ENCODE measurements at regions not wholly inside any gene's neighbourhood (a gene's known extent, or its start where the extent isn't known, plus 50 kb on each side); places are given as distances from the start of the nearest gene placed in this dataset.

DNA sequence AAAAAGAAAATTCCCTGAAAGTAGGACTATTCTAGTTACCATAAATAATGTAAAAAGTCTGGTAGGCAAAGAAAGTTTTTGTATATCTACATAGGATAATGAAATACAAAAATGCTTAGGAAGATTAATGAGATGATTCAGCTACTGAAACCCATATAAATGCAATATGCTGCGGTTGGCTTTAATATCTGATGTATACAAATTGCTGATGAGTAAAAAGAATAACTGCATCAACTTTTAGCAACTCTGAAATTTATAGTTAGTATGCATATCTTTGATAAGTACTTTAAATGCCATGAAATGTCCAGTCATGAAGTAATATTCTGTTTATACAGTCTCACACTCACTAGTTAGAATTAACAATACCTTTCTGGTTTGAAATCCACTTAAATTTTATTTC lies 404.8 kb downstream of the TLL1 start:
- CTCF ChIA-PET, result no interaction called here
- TF ChIP-seq, protein P1, sequence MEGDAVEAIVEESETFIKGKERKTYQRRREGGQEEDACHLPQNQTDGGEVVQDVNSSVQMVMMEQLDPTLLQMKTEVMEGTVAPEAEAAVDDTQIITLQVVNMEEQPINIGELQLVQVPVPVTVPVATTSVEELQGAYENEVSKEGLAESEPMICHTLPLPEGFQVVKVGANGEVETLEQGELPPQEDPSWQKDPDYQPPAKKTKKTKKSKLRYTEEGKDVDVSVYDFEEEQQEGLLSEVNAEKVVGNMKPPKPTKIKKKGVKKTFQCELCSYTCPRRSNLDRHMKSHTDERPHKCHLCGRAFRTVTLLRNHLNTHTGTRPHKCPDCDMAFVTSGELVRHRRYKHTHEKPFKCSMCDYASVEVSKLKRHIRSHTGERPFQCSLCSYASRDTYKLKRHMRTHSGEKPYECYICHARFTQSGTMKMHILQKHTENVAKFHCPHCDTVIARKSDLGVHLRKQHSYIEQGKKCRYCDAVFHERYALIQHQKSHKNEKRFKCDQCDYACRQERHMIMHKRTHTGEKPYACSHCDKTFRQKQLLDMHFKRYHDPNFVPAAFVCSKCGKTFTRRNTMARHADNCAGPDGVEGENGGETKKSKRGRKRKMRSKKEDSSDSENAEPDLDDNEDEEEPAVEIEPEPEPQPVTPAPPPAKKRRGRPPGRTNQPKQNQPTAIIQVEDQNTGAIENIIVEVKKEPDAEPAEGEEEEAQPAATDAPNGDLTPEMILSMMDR (IDR thresholded peaks at IDR 0.05; ENCODE audit: low read depth, low read length), result no peak
- no peaks in the 10 kb centered on the region for H3K27me3 ChIP-seq (ENCODE audit: control insufficient read depth, insufficient read depth, low read length)
- DNase-seq (ENCODE audit: low read depth, low spot score), result no peak
- POLR2A ChIA-PET, result no interaction called here
- peaks cover 6% of the 10 kb centered on the region for H3K9me3 ChIP-seq (ENCODE audit: control insufficient read depth, insufficient read depth, low read length)
- no peak overlapping the region for H3K4me3 ChIP-seq (ENCODE audit: low read depth, low read length)
- H3K27ac ChIP-seq (ENCODE audit: low read depth, low read length), result no peak overlapping the region

- ChIA-PET POLR2A (no interaction called here), CTCF (no interaction called here)
- no peak overlapping the region for H3K4me3 ChIP-seq (ENCODE audit: low read depth, low read length)
- DNase-seq (ENCODE audit: low read depth, low spot score), result no peak
- H3K9me3 ChIP-seq (ENCODE audit: control insufficient read depth, insufficient read depth, low read length), result peaks cover 2% of the 10 kb centered on the region
- H3K27ac ChIP-seq (ENCODE audit: low read depth, low read length), result no peak overlapping the region
- TF ChIP-seq, protein P1 (IDR thresholded peaks at IDR 0.05; ENCODE audit: low read depth, low read length), result no peak
- no peaks in the 10 kb centered on the region for H3K27me3 ChIP-seq (ENCODE audit: control insufficient read depth, insufficient read depth, low read length)
These were observed 406.2 kb downstream of the TLL1 start for GRCh38 chr4:166279261-166279660.

- CTCF ChIA-PET, result no interaction called here
- H3K4me3 ChIP-seq (ENCODE audit: low read depth, low read length), result no peak overlapping the region
- no peak for DNase-seq (ENCODE audit: low read depth, low spot score)
- POLR2A ChIA-PET, result no interaction called here
- TF ChIP-seq, protein P1 (IDR thresholded peaks at IDR 0.05; ENCODE audit: low read depth, low read length), result no peak
- peaks cover 5% of the 10 kb centered on the region for H3K9me3 ChIP-seq (ENCODE audit: control insufficient read depth, insufficient read depth, low read length)
- H3K27me3 ChIP-seq (ENCODE audit: control insufficient read depth, insufficient read depth, low read length), result no peaks in the 10 kb centered on the region
- no peak overlapping the region for H3K27ac ChIP-seq (ENCODE audit: low read depth, low read length)
These were observed 407.6 kb downstream of the TLL1 start for GRCh38 chr4:166280642-166281041.

DNA sequence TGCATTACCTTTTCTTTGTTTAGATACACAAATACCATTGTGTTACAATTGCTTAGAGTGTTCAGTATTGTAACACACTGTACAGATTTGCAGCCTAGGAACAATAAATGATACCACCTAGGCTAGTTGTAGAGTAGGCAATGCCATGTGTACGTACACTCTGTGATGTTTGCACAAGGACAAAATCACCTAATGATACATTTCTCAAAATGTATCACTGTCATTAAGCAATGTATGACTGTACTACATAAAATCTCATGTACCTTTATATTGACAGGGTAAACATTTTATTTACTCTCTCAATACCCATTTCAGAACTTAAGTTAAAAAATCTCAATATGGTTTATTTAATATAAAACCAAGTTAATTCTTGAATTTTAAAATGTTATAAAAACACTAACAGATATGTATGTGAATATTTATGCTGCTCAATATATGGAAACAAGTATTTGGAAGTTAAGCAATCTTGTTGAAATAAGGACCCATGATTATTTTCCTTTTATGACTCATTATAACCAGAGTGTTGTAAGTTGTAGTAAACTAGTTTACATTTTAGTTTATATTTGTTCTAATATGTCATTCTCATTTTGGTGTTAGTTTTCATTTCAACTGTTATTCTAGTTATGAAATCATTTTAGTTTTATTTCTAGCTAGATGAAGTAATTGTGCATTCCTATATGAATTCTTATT lies 409.2 kb downstream of the TLL1 start:
- DNase-seq (ENCODE audit: low read depth, low spot score), result no peak
- Histone ChIP-seq H3K4me3 (ENCODE audit: low read depth, low read length) (no peak overlapping the region), H3K27ac (ENCODE audit: low read depth, low read length) (no peak overlapping the region), H3K27me3 (ENCODE audit: control insufficient read depth, insufficient read depth, low read length) (no peaks in the 10 kb centered on the region), H3K9me3 (ENCODE audit: control insufficient read depth, insufficient read depth, low read length) (peaks cover 6% of the 10 kb centered on the region)
- TF ChIP-seq, protein P1 (IDR thresholded peaks at IDR 0.05; ENCODE audit: low read depth, low read length), result no peak
- POLR2A ChIA-PET, result no interaction called here
- CTCF ChIA-PET, result no interaction called here

DNA sequence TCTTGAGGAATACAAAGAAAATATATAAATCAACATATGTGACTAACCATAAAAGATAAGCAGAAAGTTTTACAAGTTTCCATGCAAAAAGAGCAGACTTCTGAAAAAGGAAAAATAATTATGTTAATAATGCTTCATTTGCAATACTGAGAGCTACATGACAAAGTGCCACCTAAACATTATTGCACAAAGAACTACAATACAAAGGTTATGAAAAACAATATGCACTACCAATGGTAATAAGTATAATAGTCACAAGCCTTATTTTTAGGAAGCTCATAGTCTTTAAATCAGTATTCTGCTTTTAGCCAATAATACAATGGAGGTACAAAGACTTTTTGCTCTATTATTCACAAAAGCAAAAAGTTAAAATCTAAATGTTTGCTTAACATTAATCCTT lies 411.2 kb downstream of the TLL1 start:
- Histone ChIP-seq H3K27me3 (ENCODE audit: control insufficient read depth, insufficient read depth, low read length) (no peaks in the 10 kb centered on the region), H3K4me3 (ENCODE audit: low read depth, low read length) (no peak overlapping the region), H3K9me3 (ENCODE audit: control insufficient read depth, insufficient read depth, low read length) (peaks cover 6% of the 10 kb centered on the region), H3K27ac (ENCODE audit: low read depth, low read length) (no peak overlapping the region)
- CTCF ChIA-PET, result no interaction called here
- POLR2A ChIA-PET, result no interaction called here
- TF ChIP-seq, protein P1 (IDR thresholded peaks at IDR 0.05; ENCODE audit: low read depth, low read length), result no peak
- no peak for DNase-seq (ENCODE audit: low read depth, low spot score)
